NB4 (cell line): ENCODE measurements at regions not wholly inside any gene's neighbourhood (a gene's known extent, or its start where the extent isn't known, plus 50 kb on each side); places are given as distances from the start of the nearest gene placed in this dataset.

ENCODE experiments used
- DNase-seq: peaks from one replicate; pipeline ENCODE4 v3.0.0; 2010; ENCODE audit warnings: low read depth
- H3K4me3 ChIP-seq: one replicate; pipeline ENCODE4 v1.5.1; 2011; ENCODE audit warnings: mild to moderate bottlenecking, low read depth, low read length, moderate library complexity
- CTCF ChIP-seq: IDR thresholded peaks from one replicate; pipeline ENCODE4 v1.5.1; 2012; ENCODE audit warnings: low read depth, low read length
- MYC ChIP-seq: IDR thresholded peaks from 2 replicates; pipeline ENCODE4 v1.6.1; 2011; ENCODE audit warnings: low read depth, low read length
- POLR2A ChIP-seq: IDR thresholded peaks from 2 replicates; pipeline ENCODE4 v1.6.1; 2011; ENCODE audit warnings: mild to moderate bottlenecking; ENCODE audit not compliant: insufficient read length; ENCODE audit errors: extremely low read depth
- TF ChIP-seq, protein P1 (sequence below): IDR thresholded peaks from 2 replicates; pipeline ENCODE4 v1.6.1; 2011; ENCODE audit warnings: low read depth, low read length

DNA sequence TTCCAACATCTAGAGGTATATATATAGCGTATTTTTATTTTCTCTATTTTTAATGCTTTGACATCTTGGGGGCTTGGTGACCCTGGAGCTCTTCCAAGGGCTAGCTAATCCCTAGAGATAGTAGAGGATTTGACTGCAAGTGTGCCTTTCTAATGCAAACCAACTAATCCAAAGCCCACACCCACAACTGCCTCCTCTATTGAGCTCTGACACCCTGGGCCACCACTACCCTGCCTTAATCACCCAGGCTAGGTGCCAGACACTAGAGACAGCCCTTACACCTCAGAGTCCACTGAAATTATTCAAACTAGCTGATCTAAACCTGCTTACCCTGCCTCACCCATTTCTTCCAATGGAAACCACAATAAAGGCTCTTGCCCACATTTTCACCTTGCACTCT is 69.6 kb upstream of the ATXN3L start:
- DNase-seq: no peak
- no peak overlapping the region for H3K4me3 ChIP-seq
- TF ChIP-seq POLR2A: no peak
- no peak for TF ChIP-seq MYC
- TF ChIP-seq CTCF: no peak
- TF ChIP-seq, protein P1, sequence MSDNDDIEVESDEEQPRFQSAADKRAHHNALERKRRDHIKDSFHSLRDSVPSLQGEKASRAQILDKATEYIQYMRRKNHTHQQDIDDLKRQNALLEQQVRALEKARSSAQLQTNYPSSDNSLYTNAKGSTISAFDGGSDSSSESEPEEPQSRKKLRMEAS: no peak

GRCh38 chrX:13387666-13388494 is 68.0 kb upstream of the ATXN3L start:
- DNase-seq: peak; percentile 76
- H3K4me3 ChIP-seq: no peak overlapping the region
- TF ChIP-seq, protein P1: peak; percentile 42; the same call in 1 of the 2 replicates
- TF ChIP-seq MYC (peak; percentile 14; the same call in 1 of the 2 replicates), CTCF (no peak)

DNA sequence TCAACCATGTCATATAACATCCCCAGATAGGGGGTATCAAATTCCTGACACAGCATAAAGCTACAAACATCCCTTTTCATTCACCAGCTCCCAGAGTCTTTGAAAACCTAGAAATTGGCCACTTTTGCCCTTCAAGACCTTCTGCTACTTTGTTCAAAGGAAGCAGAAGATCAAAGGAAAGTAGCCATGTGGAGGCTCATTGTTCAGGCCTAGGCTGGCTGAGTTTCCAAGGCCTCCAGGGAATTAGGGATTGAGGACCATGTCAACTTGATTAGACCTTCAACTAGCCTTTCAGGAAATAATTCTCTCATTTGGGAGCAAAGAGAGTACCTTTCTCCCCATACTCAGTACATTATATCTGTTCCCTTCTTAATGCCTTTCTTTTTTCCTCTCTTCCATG is 66.8 kb upstream of the ATXN3L start:
- TF ChIP-seq CTCF (no peak), POLR2A (no peak), MYC (no peak)
- TF ChIP-seq, protein P1: no peak
- H3K4me3 ChIP-seq: no peak overlapping the region
- DNase-seq: no peak

DNA sequence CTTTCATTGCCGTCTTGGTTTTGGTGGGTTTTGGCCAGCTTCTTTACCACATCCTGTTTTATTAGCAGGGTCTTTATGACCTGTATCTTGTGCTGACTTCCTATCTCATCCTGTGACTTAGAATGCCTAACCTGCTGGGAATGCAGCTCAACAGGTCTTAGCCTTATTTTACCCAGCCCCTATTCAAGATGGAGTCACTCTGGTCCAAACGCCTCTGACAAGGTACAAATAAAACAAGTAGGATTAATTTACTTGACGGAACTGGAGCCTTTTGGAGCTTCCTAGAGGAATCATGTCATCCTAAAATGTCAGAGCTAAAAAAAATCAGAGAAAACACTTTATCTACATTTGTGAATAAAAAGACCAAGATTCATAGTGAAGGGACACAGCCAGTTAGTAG is 66.2 kb upstream of the ATXN3L start:
- H3K4me3 ChIP-seq: no peak overlapping the region
- no peak for DNase-seq
- TF ChIP-seq, protein P1: no peak
- TF ChIP-seq POLR2A: no peak
- TF ChIP-seq CTCF: no peak
- TF ChIP-seq MYC: no peak

DNA sequence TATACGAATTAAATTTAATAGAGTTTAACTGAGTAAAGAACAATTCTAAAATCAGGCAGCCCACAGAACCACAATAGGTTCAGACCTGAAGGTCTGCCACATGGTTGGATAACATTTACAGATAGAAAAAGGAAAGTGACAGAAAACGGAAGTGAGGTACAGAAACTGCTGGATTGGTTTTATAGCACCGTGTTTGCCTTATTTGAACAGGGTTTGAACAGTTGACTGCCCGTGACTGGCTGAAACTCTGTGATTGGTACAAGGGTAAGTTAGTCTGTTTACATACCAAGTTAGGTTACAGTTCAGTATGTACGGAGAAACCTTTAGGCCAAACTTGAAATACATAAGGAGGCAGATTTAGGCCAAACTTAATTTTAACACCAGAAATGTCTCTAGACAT is 64.1 kb upstream of the ATXN3L start:
- no peak for DNase-seq
- no peak overlapping the region for H3K4me3 ChIP-seq
- TF ChIP-seq MYC (no peak), CTCF (no peak), POLR2A (no peak)
- TF ChIP-seq, protein P1: no peak

- H3K4me3 ChIP-seq: no peak overlapping the region
- TF ChIP-seq CTCF (no peak), POLR2A (no peak), MYC (no peak)
- TF ChIP-seq, protein P1: no peak
- DNase-seq: no peak
Measured at GRCh38 chrX:13381514-13381913, 61.7 kb upstream of the ATXN3L start.
